Endothelial cell of umbilical vein (primary cell): ENCODE measurements at regions not wholly inside any gene's neighbourhood (a gene's known extent, or its start where the extent isn't known, plus 50 kb on each side); places are given as distances from the start of the nearest gene placed in this dataset.
"Not testable (repeated sequence)": the region's sequence is repeated elsewhere in the genome, so short reads cannot be mapped to it uniquely, and the experiment has no call there.

Source experiments
- BruUV-seq: library from RNA; stranded (reverse); fragments of 400-500 nt; replicated peaks from 2 replicates; lab custom pipeline; 2021; lab: Mats Ljungman, UMichigan
- CTCF ChIA-PET: fragments of 300-600, 350-600 bp; sonication (Branson Sonifier 250); formaldehyde crosslinking; loops from one replicate; lab custom pipeline; 2021; ENCODE audit warnings: antibody characterized with exemption, inconsistent platforms; lab: Charles Lee
- POLR2A ChIA-PET: fragments of 300-600, 350-600 bp; sonication (Branson Sonifier 250); formaldehyde crosslinking; loops from one replicate; lab custom pipeline; 2021; ENCODE audit warnings: antibody characterized with exemption, inconsistent platforms; lab: Charles Lee
- DNase-seq: peaks from one replicate; pipeline ENCODE4 v3.0.0-alpha.2; 2011; ENCODE audit warnings: low read depth, low spot score
- FAIRE-seq: peaks from 2 replicates; lab custom pipeline; 2011; peaks lifted over from hg19 to GRCh38; lab: Jason Lieb, UNC
- H2AFZ ChIP-seq: 2 replicates; pipeline ENCODE4 v1.6.0; 2012; ENCODE audit warnings: low read depth, low read length, control low read depth, inconsistent platforms
- H3K27ac ChIP-seq: 2 replicates; pipeline ENCODE4 v1.5.1; 2011; ENCODE audit warnings: low read depth, mild to moderate bottlenecking, control low read depth, low read length, moderate library complexity; ENCODE audit not compliant: insufficient read depth
- H3K27me3 ChIP-seq, 2 experiments: 2 replicates each; pipeline versions ENCODE4 v1.6.0 to v1.6.1; 2011; ENCODE audit warnings: low read length in 2 of 2, mixed read lengths in 1 of 2; ENCODE audit not compliant: control insufficient read depth in 2 of 2, insufficient read depth in 2 of 2
- H3K36me3 ChIP-seq, 2 experiments: 2 replicates in 1 of 2; 3 replicates in 1 of 2; pipeline ENCODE4 v1.5.1; 2011; ENCODE audit warnings: low read length in 2 of 2, mild to moderate bottlenecking in 1 of 2, moderate library complexity in 1 of 2; ENCODE audit not compliant: control insufficient read depth in 2 of 2, insufficient read depth in 2 of 2; ENCODE audit errors: extremely low read depth in 1 of 2
- H3K4me1 ChIP-seq: 3 replicates; pipeline ENCODE4 v1.5.1; 2011; ENCODE audit warnings: mild to moderate bottlenecking, low read length; ENCODE audit not compliant: control insufficient read depth, insufficient read depth; ENCODE audit errors: extremely low read depth
- H3K4me2 ChIP-seq: 2 replicates; pipeline ENCODE4 v1.6.1; 2011; ENCODE audit warnings: low read length, control low read depth, mixed read lengths; ENCODE audit not compliant: insufficient read depth
- H3K4me3 ChIP-seq, 3 experiments: fragments of 200-600 bp in 1 of 3; sonication (generic), shearing (Covaris generic) in 1 of 3; replicated peaks in 1 of 3; 2 replicates each; pipeline ENCODE4 v1.5.1; 2011 to 2016; ENCODE audit warnings: control low read depth in 3 of 3, low read length in 3 of 3, mild to moderate bottlenecking in 2 of 3, inconsistent platforms in 1 of 3, low read depth in 1 of 3, moderate library complexity in 1 of 3; ENCODE audit not compliant: insufficient read depth in 1 of 3
- H3K79me2 ChIP-seq: 2 replicates; pipeline ENCODE4 v1.6.0; 2012; ENCODE audit warnings: low read length, inconsistent platforms; ENCODE audit not compliant: control insufficient read depth, insufficient read depth
- H3K9ac ChIP-seq: replicated peaks from 2 replicates; pipeline ENCODE3; 2011; ENCODE audit warnings: low read length, control low read depth; ENCODE audit not compliant: insufficient read depth; ENCODE audit errors: extremely low read depth
- H3K9me1 ChIP-seq: replicated peaks from 3 replicates; pipeline ENCODE4 v1.6.0; 2011; ENCODE audit warnings: mild to moderate bottlenecking, low read length; ENCODE audit not compliant: control insufficient read depth, insufficient read depth; ENCODE audit errors: extremely low read depth
- H3K9me3 ChIP-seq: replicated peaks from 2 replicates; pipeline ENCODE4 v1.5.1; 2012; ENCODE audit warnings: low read length, inconsistent platforms; ENCODE audit not compliant: control insufficient read depth, insufficient read depth
- H4K20me1 ChIP-seq: replicated peaks from 2 replicates; pipeline ENCODE3; 2011; ENCODE audit warnings: mild to moderate bottlenecking, low read length; ENCODE audit not compliant: control insufficient read depth, insufficient read depth; ENCODE audit errors: extremely low read depth
- EZH2 ChIP-seq: IDR thresholded peaks from 2 replicates; pipeline ENCODE4 v1.6.1; 2012; ENCODE audit warnings: borderline replicate concordance, low read depth, mild to moderate bottlenecking, moderate library complexity, low read length, inconsistent platforms; ENCODE audit not compliant: severe bottlenecking
- FOS ChIP-seq: IDR thresholded peaks from 2 replicates; pipeline ENCODE4 v1.6.1; 2011; ENCODE audit warnings: mild to moderate bottlenecking, low read length, moderate library complexity, borderline replicate concordance; ENCODE audit not compliant: insufficient read depth
- GATA2 ChIP-seq: IDR thresholded peaks from 2 replicates; pipeline ENCODE4 v1.7.0; 2011; ENCODE audit warnings: low read depth, mild to moderate bottlenecking, moderate library complexity, mixed read lengths, low read length; ENCODE audit not compliant: insufficient read length, insufficient read depth
- JUN ChIP-seq: IDR thresholded peaks from 2 replicates; pipeline ENCODE4 v1.6.1; 2011; ENCODE audit warnings: borderline replicate concordance, low read depth; ENCODE audit not compliant: insufficient read length, insufficient read depth
- MAX ChIP-seq: IDR thresholded peaks from 2 replicates; pipeline ENCODE4 v1.6.1; 2011; ENCODE audit not compliant: insufficient read depth, insufficient read length
- MYC ChIP-seq: IDR thresholded peaks from one replicate; pipeline ENCODE4 v1.6.1; 2011; ENCODE audit warnings: mild to moderate bottlenecking, low read depth, low read length
- POLR2A ChIP-seq: IDR thresholded peaks from 2 replicates; pipeline ENCODE4 v1.6.1; 2012; ENCODE audit warnings: low read depth, mild to moderate bottlenecking, control low read depth, low read length
- POLR2AphosphoS5 ChIP-seq: IDR thresholded peaks from 2 replicates; pipeline ENCODE4 v1.6.1; 2012; ENCODE audit warnings: low read depth, mild to moderate bottlenecking, control low read depth, low read length, moderate library complexity; ENCODE audit not compliant: insufficient read depth
- dilution Hi-C: fragments of 300-500 bp; cut with MboI; formaldehyde crosslinking; loops from one replicate; pipeline ENCODE4 v1.15.0; 2019; ENCODE audit warnings: low sequenced_read_pairs; ENCODE audit not compliant: extremely low pct_ligation_motif_present
- intact Hi-C: fragments of 100-400 bp; cut with micrococcal nuclease; formaldehyde crosslinking; loops from one replicate; pipeline ENCODE4 v1.10.0; 2022
- TF ChIP-seq, protein P1 (sequence below), 2 donors: IDR thresholded peaks; 1 replicate in 1 of 2; 2 replicates in 1 of 2; pipeline ENCODE4 v1.5.1; 2011; ENCODE audit warnings: low read length in 2 of 2, mild to moderate bottlenecking in 2 of 2, moderate library complexity in 2 of 2, control low read depth in 1 of 2, inconsistent platforms in 1 of 2, low read depth in 1 of 2; ENCODE audit not compliant: insufficient read depth in 1 of 2; ENCODE audit errors: extremely low read depth in 1 of 2

DNA sequence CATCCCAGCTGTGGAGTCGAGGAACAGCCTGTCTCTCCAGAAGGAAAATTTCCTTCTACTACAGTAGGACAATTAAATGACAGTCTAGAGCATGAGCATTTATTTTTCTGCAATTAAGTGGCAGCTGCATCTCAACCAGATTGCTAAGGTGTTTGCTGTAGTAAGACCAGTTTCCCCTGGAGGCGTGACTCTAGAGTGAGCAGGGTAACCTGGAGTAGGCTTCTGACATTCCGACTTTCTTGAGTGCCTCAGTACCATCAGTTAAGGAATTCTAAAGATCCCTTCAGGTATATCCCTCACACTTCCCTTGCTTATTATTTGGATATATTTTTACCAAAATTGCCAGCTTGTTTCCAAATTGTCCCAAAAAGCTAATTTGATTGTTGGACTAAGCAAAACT lies 59.2 kb upstream of the IRX2 start:
- H3K9ac ChIP-seq, result no peak overlapping the region
- no peak overlapping the region for H3K27ac ChIP-seq
- intact Hi-C loops (no loop called here), dilution Hi-C loops (no loop called here)
- no peaks in the 10 kb centered on the region for H3K4me1 ChIP-seq
- H3K9me1 ChIP-seq, result no peaks in the 10 kb centered on the region
- no peaks in the 10 kb centered on the region for H4K20me1 ChIP-seq
- ChIA-PET CTCF (no interaction called here), POLR2A (no interaction called here)
- H3K9me3 ChIP-seq, result peaks cover 7% of the 10 kb centered on the region
- TF ChIP-seq GATA2 (no peak), POLR2AphosphoS5 (no peak), MAX (no peak), JUN (no peak), MYC (no peak), POLR2A (no peak), FOS (no peak), EZH2 (no peak)
- TF ChIP-seq, protein P1, sequence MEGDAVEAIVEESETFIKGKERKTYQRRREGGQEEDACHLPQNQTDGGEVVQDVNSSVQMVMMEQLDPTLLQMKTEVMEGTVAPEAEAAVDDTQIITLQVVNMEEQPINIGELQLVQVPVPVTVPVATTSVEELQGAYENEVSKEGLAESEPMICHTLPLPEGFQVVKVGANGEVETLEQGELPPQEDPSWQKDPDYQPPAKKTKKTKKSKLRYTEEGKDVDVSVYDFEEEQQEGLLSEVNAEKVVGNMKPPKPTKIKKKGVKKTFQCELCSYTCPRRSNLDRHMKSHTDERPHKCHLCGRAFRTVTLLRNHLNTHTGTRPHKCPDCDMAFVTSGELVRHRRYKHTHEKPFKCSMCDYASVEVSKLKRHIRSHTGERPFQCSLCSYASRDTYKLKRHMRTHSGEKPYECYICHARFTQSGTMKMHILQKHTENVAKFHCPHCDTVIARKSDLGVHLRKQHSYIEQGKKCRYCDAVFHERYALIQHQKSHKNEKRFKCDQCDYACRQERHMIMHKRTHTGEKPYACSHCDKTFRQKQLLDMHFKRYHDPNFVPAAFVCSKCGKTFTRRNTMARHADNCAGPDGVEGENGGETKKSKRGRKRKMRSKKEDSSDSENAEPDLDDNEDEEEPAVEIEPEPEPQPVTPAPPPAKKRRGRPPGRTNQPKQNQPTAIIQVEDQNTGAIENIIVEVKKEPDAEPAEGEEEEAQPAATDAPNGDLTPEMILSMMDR (IDR thresholded peaks at IDR 0.05; ENCODE audit: extremely low read depth in 1 of 2, insufficient read depth in 1 of 2, low read depth in 1 of 2, low read length in 2 of 2), result no peak
- no peaks in the 10 kb centered on the region for H3K27me3 ChIP-seq
- no peaks in the 10 kb centered on the region for H3K36me3 ChIP-seq
- no peak overlapping the region for H2AFZ ChIP-seq
- H3K4me3 ChIP-seq, result no peak overlapping the region
- DNase-seq (no peak), FAIRE-seq (no peak)
- no TSS peak for BruUV-seq
- no peak overlapping the region for H3K4me2 ChIP-seq
- no peaks in the 10 kb centered on the region for H3K79me2 ChIP-seq

GRCh38 chr5:2807244-2807643 lies 55.8 kb upstream of the IRX2 start:
- H3K4me1 ChIP-seq, H3K9me1 ChIP-seq, BruUV-seq, CTCF ChIA-PET, H3K4me3 ChIP-seq, H3K27me3 ChIP-seq, H3K9ac ChIP-seq, FAIRE-seq, POLR2A ChIA-PET, H3K4me2 ChIP-seq, H3K9me3 ChIP-seq, H3K36me3 ChIP-seq, H3K79me2 ChIP-seq, H2AFZ ChIP-seq, intact Hi-C loops, H4K20me1 ChIP-seq, H3K27ac ChIP-seq, DNase-seq, dilution Hi-C loops: not testable (repeated sequence)
